ENCODE measurements at regions not wholly inside any gene's neighbourhood (a gene's known extent, or its start where the extent isn't known, plus 50 kb on each side); places are given as distances from the start of the nearest gene placed in this dataset.

- Histone ChIP-seq H3K27me3 (ENCODE audit: control insufficient read depth in 2 of 2, insufficient read depth in 2 of 2, low read length in 2 of 2) (no peaks in the 10 kb centered on the region), H3K9ac (replicated peaks; ENCODE audit: extremely low read depth, insufficient read depth, low read length) (no peak overlapping the region), H3K9me1 (replicated peaks; ENCODE audit: control insufficient read depth, extremely low read depth, insufficient read depth, low read length) (no peaks in the 10 kb centered on the region), H4K20me1 (replicated peaks; ENCODE audit: control insufficient read depth, extremely low read depth, insufficient read depth, low read length) (no peaks in the 10 kb centered on the region), H3K4me2 (ENCODE audit: insufficient read depth, low read length) (no peak overlapping the region), H3K4me3 (replicated peaks in 1 of 3; ENCODE audit: insufficient read depth in 1 of 3, low read depth in 1 of 3, low read length in 3 of 3) (no peak overlapping the region), H3K36me3 (ENCODE audit: control insufficient read depth in 2 of 2, extremely low read depth in 1 of 2, insufficient read depth in 2 of 2, low read length in 2 of 2) (no peaks in the 10 kb centered on the region), H3K79me2 (ENCODE audit: control insufficient read depth, insufficient read depth, low read length) (no peaks in the 10 kb centered on the region), H2AFZ (ENCODE audit: low read depth, low read length) (no peak overlapping the region), H3K4me1 (ENCODE audit: control insufficient read depth, extremely low read depth, insufficient read depth, low read length) (no peaks in the 10 kb centered on the region), H3K27ac (ENCODE audit: insufficient read depth, low read depth, low read length) (no peak overlapping the region), H3K9me3 (replicated peaks; ENCODE audit: control insufficient read depth, insufficient read depth, low read length) (no peaks in the 10 kb centered on the region)
- ChIA-PET CTCF (no interaction called here), POLR2A (no interaction called here)
- FAIRE-seq (no peak), DNase-seq (ENCODE audit: low read depth, low spot score) (no peak)
- TF ChIP-seq GATA2 (IDR thresholded peaks at IDR 0.05; ENCODE audit: insufficient read depth, insufficient read length, low read depth, low read length) (no peak), CTCF (IDR thresholded peaks at IDR 0.05; ENCODE audit: extremely low read depth in 1 of 2, insufficient read depth in 1 of 2, low read depth in 1 of 2, low read length in 2 of 2) (no peak), FOS (IDR thresholded peaks at IDR 0.05; ENCODE audit: borderline replicate concordance, insufficient read depth, low read length) (no peak), POLR2A (IDR thresholded peaks at IDR 0.05; ENCODE audit: low read depth, low read length) (no peak), POLR2AphosphoS5 (IDR thresholded peaks at IDR 0.05; ENCODE audit: insufficient read depth, low read depth, low read length) (no peak), JUN (IDR thresholded peaks at IDR 0.05; ENCODE audit: borderline replicate concordance, insufficient read depth, insufficient read length, low read depth) (no peak), EZH2 (IDR thresholded peaks at IDR 0.05; ENCODE audit: borderline replicate concordance, low read depth, low read length, severe bottlenecking) (no peak), MAX (IDR thresholded peaks at IDR 0.05; ENCODE audit: insufficient read depth, insufficient read length) (no peak), MYC (IDR thresholded peaks at IDR 0.05; ENCODE audit: low read depth, low read length) (no peak)
- no TSS peak for BruUV-seq (replicated peaks)
- dilution Hi-C loops (cut with MboI; ENCODE audit: extremely low pct_ligation_motif_present, low sequenced_read_pairs) (no loop called here), intact Hi-C loops (cut with micrococcal nuclease) (no loop called here)
Measured at GRCh38 chrX:53859890-53860289, 173.4 kb upstream of the HUWE1 start.

Data from endothelial cell of umbilical vein (primary cell).